H1 (cell line): ENCODE measurements at regions not wholly inside any gene's neighbourhood (a gene's known extent, or its start where the extent isn't known, plus 50 kb on each side); places are given as distances from the start of the nearest gene placed in this dataset.

Source experiments
- CEBPB ChIP-seq: IDR thresholded peaks from 2 replicates; pipeline ENCODE4 v1.6.1; 2012; ENCODE audit warnings: low read depth, low read length
- CTBP2 ChIP-seq: IDR thresholded peaks from 2 replicates; pipeline ENCODE4 v1.7.0; 2011; ENCODE audit warnings: borderline replicate concordance, mild to moderate bottlenecking, moderate library complexity, mixed read lengths, low read length; ENCODE audit not compliant: insufficient read depth, insufficient read length
- MAFK ChIP-seq: IDR thresholded peaks from 2 replicates; pipeline ENCODE4 v1.6.1; 2012; ENCODE audit warnings: low read depth, mild to moderate bottlenecking, improper control_type of control experiment, low read length
- POU5F1 ChIP-seq: IDR thresholded peaks from 2 replicates; pipeline ENCODE4 v1.6.1; 2011; ENCODE audit warnings: low read depth, mild to moderate bottlenecking, low read length, moderate library complexity
- RAD21 ChIP-seq, 2 experiments: IDR thresholded peaks in 1 of 2; conservative IDR thresholded peaks in 1 of 2; 2 replicates each; pipeline ENCODE4 v1.6.1; 2011; ENCODE audit warnings: low read depth in 2 of 2, low read length in 2 of 2, improper control_type of control experiment in 1 of 2, inconsistent platforms in 1 of 2, mild to moderate bottlenecking in 1 of 2, moderate library complexity in 1 of 2
- TF ChIP-seq, protein P1 (sequence below): fragments of 300-600 bp; sonication (generic); IDR thresholded peaks from 2 replicates; pipeline ENCODE4 v1.7.1; 2012; ENCODE audit warnings: low read length, moderate library complexity, mild to moderate bottlenecking, inconsistent platforms; ENCODE audit not compliant: insufficient replicate concordance
- TF ChIP-seq, protein P2 (sequence below): IDR thresholded peaks from 2 replicates; pipeline ENCODE4 v1.6.1; 2012; ENCODE audit warnings: low read length, inconsistent platforms

DNA sequence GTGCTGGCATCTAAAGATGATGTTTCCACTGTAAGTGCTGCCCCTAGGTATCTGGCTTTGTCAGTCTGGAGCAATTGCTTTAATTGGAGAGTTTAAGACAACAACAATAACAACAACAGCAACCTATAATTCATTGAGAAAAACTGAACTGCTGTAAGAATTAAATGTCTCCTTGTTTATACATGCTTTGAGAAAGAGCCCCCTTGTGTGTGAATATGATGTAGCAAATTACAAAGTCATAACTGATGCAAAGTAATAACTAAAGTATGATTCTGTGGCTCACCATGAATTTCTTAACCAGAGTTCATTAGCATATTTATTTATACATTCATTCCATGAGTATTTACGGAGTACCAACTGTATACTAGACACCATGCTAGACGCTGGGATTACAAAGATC lies 59.2 kb upstream of the PRIMA1 start (continued):
- TF ChIP-seq, protein P1, sequence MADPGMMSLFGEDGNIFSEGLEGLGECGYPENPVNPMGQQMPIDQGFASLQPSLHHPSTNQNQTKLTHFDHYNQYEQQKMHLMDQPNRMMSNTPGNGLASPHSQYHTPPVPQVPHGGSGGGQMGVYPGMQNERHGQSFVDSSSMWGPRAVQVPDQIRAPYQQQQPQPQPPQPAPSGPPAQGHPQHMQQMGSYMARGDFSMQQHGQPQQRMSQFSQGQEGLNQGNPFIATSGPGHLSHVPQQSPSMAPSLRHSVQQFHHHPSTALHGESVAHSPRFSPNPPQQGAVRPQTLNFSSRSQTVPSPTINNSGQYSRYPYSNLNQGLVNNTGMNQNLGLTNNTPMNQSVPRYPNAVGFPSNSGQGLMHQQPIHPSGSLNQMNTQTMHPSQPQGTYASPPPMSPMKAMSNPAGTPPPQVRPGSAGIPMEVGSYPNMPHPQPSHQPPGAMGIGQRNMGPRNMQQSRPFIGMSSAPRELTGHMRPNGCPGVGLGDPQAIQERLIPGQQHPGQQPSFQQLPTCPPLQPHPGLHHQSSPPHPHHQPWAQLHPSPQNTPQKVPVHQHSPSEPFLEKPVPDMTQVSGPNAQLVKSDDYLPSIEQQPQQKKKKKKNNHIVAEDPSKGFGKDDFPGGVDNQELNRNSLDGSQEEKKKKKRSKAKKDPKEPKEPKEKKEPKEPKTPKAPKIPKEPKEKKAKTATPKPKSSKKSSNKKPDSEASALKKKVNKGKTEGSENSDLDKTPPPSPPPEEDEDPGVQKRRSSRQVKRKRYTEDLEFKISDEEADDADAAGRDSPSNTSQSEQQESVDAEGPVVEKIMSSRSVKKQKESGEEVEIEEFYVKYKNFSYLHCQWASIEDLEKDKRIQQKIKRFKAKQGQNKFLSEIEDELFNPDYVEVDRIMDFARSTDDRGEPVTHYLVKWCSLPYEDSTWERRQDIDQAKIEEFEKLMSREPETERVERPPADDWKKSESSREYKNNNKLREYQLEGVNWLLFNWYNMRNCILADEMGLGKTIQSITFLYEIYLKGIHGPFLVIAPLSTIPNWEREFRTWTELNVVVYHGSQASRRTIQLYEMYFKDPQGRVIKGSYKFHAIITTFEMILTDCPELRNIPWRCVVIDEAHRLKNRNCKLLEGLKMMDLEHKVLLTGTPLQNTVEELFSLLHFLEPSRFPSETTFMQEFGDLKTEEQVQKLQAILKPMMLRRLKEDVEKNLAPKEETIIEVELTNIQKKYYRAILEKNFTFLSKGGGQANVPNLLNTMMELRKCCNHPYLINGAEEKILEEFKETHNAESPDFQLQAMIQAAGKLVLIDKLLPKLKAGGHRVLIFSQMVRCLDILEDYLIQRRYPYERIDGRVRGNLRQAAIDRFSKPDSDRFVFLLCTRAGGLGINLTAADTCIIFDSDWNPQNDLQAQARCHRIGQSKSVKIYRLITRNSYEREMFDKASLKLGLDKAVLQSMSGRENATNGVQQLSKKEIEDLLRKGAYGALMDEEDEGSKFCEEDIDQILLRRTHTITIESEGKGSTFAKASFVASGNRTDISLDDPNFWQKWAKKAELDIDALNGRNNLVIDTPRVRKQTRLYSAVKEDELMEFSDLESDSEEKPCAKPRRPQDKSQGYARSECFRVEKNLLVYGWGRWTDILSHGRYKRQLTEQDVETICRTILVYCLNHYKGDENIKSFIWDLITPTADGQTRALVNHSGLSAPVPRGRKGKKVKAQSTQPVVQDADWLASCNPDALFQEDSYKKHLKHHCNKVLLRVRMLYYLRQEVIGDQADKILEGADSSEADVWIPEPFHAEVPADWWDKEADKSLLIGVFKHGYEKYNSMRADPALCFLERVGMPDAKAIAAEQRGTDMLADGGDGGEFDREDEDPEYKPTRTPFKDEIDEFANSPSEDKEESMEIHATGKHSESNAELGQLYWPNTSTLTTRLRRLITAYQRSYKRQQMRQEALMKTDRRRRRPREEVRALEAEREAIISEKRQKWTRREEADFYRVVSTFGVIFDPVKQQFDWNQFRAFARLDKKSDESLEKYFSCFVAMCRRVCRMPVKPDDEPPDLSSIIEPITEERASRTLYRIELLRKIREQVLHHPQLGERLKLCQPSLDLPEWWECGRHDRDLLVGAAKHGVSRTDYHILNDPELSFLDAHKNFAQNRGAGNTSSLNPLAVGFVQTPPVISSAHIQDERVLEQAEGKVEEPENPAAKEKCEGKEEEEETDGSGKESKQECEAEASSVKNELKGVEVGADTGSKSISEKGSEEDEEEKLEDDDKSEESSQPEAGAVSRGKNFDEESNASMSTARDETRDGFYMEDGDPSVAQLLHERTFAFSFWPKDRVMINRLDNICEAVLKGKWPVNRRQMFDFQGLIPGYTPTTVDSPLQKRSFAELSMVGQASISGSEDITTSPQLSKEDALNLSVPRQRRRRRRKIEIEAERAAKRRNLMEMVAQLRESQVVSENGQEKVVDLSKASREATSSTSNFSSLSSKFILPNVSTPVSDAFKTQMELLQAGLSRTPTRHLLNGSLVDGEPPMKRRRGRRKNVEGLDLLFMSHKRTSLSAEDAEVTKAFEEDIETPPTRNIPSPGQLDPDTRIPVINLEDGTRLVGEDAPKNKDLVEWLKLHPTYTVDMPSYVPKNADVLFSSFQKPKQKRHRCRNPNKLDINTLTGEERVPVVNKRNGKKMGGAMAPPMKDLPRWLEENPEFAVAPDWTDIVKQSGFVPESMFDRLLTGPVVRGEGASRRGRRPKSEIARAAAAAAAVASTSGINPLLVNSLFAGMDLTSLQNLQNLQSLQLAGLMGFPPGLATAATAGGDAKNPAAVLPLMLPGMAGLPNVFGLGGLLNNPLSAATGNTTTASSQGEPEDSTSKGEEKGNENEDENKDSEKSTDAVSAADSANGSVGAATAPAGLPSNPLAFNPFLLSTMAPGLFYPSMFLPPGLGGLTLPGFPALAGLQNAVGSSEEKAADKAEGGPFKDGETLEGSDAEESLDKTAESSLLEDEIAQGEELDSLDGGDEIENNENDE, result no peak
- TF ChIP-seq CTBP2 (no peak), RAD21 (IDR thresholded peaks at IDR 0.05 in 1 of 2, conservative IDR thresholded peaks at IDR 0.05 in 1 of 2; ENCODE audit: low read depth in 2 of 2, low read length in 2 of 2) (no peak), CEBPB (no peak), MAFK (no peak), POU5F1 (no peak)
- TF ChIP-seq, protein P2, sequence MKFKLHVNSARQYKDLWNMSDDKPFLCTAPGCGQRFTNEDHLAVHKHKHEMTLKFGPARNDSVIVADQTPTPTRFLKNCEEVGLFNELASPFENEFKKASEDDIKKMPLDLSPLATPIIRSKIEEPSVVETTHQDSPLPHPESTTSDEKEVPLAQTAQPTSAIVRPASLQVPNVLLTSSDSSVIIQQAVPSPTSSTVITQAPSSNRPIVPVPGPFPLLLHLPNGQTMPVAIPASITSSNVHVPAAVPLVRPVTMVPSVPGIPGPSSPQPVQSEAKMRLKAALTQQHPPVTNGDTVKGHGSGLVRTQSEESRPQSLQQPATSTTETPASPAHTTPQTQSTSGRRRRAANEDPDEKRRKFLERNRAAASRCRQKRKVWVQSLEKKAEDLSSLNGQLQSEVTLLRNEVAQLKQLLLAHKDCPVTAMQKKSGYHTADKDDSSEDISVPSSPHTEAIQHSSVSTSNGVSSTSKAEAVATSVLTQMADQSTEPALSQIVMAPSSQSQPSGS, result no peak
